Left cardiac atrium (tissue), 4 donors: ENCODE measurements at regions not wholly inside any gene's neighbourhood (a gene's known extent, or its start where the extent isn't known, plus 50 kb on each side); places are given as distances from the start of the nearest gene placed in this dataset.

Source experiments
- ATAC-seq, 2 donors: fragments of 200-7000 bp; cut with Tn5 transposase; one replicate each; pipeline ENCODE4 v1.9.1; 2020; ENCODE audit warnings: mild to moderate bottlenecking in 2 of 2, moderate library complexity in 2 of 2
- DNase-seq: peaks from one replicate; pipeline ENCODE4 v3.0.0-alpha.2; 2020
- intact Hi-C, 2 donors: fragments of 100-400 bp; cut with DNase I; formaldehyde crosslinking; loops; one replicate each; pipeline versions ENCODE4 v1.14.1 to v1.15.1; 2022 to 2023
- donor health status: DM: no; HTN: yes; CAD: no.
- donor health status: DM: no; HTN: yes; CAD: no; lungs with severe emphysema.
- donor health status: DM: yes; HTN: yes; CAD: no.
- donor health status: Dilated cardiomyopathy.

- intact Hi-C loops, result no loop called here
- DNase-seq (no peak), ATAC-seq (no peak)
Measured at GRCh38 chr6:8279041-8279805, 156.1 kb downstream of the SLC35B3 start.

GRCh38 chr6:8278562-8278961 is 156.8 kb downstream of the SLC35B3 start:
- ATAC-seq (no peak), DNase-seq (no peak)
- intact Hi-C loops, result no loop called here

GRCh38 chr6:8277769-8278168 is 157.6 kb downstream of the SLC35B3 start:
- intact Hi-C loops, result no loop called here

GRCh38 chr6:8276148-8276547 is 159.2 kb downstream of the SLC35B3 start:
- ATAC-seq (no peak), DNase-seq (no peak)
- intact Hi-C loops, result no loop called here

More at GRCh38 chr6:8277769-8278168, 157.6 kb downstream of the SLC35B3 start:
- ATAC-seq, result no peak
- DNase-seq, result no peak

GRCh38 chr6:8275667-8276066 is 159.7 kb downstream of the SLC35B3 start:
- intact Hi-C loops, result no loop called here
- ATAC-seq, result no peak
- no peak for DNase-seq

GRCh38 chr6:8274226-8274625 is 161.1 kb downstream of the SLC35B3 start:
- DNase-seq (no peak), ATAC-seq (no peak)
- intact Hi-C loops, result no loop called here

- ATAC-seq (no peak), DNase-seq (no peak)
- intact Hi-C loops, result no loop called here
Measured at GRCh38 chr6:8269872-8270454, 165.4 kb downstream of the SLC35B3 start.

GRCh38 chr6:8269094-8269493 is 166.3 kb downstream of the SLC35B3 start:
- ATAC-seq (no peak), DNase-seq (no peak)
- intact Hi-C loops, result no loop called here

GRCh38 chr6:8268606-8269005 is 166.3 kb upstream of the EEF1E1 start:
- intact Hi-C loops, result no loop called here
- ATAC-seq (no peak), DNase-seq (no peak)

GRCh38 chr6:8268156-8268555 is 165.8 kb upstream of the EEF1E1 start:
- ATAC-seq, result no peak
- no peak for DNase-seq
- intact Hi-C loops, result no loop called here

GRCh38 chr6:8260610-8261009 is 158.3 kb upstream of the EEF1E1 start:
- DNase-seq (no peak), ATAC-seq (no peak)
- intact Hi-C loops, result no loop called here

- DNase-seq, result no peak
- ATAC-seq, result no peak
- intact Hi-C loops, result no loop called here
Measured at GRCh38 chr6:8246403-8246802, 144.1 kb upstream of the EEF1E1 start.

- ATAC-seq (no peak), DNase-seq (no peak)
- intact Hi-C loops, result no loop called here
Measured at GRCh38 chr6:8245726-8246125, 143.4 kb upstream of the EEF1E1 start.

- intact Hi-C loops, result no loop called here
- peak in 1 of 2 donors; percentile 36 for ATAC-seq
Measured at GRCh38 chr6:8243475-8243874, 141.1 kb upstream of the EEF1E1 start.

GRCh38 chr6:8242885-8243284 is 140.5 kb upstream of the EEF1E1 start:
- ATAC-seq, result no peak
- intact Hi-C loops, result no loop called here

More at GRCh38 chr6:8243475-8243874, 141.1 kb upstream of the EEF1E1 start:
- DNase-seq, result no peak

GRCh38 chr6:8240301-8240700 is 138.0 kb upstream of the EEF1E1 start:
- ATAC-seq, result no peak

More at GRCh38 chr6:8242885-8243284, 140.5 kb upstream of the EEF1E1 start:
- DNase-seq, result no peak

GRCh38 chr6:8238773-8239683 is 136.7 kb upstream of the EEF1E1 start:
- ATAC-seq (no peak), DNase-seq (no peak)
- intact Hi-C loops, result no loop called here

More at GRCh38 chr6:8240301-8240700, 138.0 kb upstream of the EEF1E1 start:
- intact Hi-C loops, result no loop called here
- DNase-seq, result no peak

- ATAC-seq, result no peak
- intact Hi-C loops, result no loop called here
- DNase-seq, result no peak
Measured at GRCh38 chr6:8237668-8238067, 135.3 kb upstream of the EEF1E1 start.

GRCh38 chr6:8236956-8237355 is 134.6 kb upstream of the EEF1E1 start:
- DNase-seq (no peak), ATAC-seq (no peak)
- intact Hi-C loops, result no loop called here

GRCh38 chr6:8234321-8234720 is 132.0 kb upstream of the EEF1E1 start:
- no peak for ATAC-seq
- intact Hi-C loops, result no loop called here
- no peak for DNase-seq
